SU-DHL-6 (cell line): ENCODE measurements at regions not wholly inside any gene's neighbourhood (a gene's known extent, or its start where the extent isn't known, plus 50 kb on each side); places are given as distances from the start of the nearest gene placed in this dataset.

Experiments used
- H2AFZ ChIP-seq: fragments of 200-600 bp; sonication (generic); 2 replicates; pipeline ENCODE4 v1.6.1; 2014; ENCODE audit warnings: low read depth, mild to moderate bottlenecking, moderate library complexity, mixed read lengths, antibody characterized with exemption, low read length; ENCODE audit not compliant: severe bottlenecking
- H3F3A ChIP-seq: fragments of 200-600 bp; shearing (Covaris generic); 2 replicates; pipeline ENCODE4 v1.6.0; 2016; ENCODE audit warnings: antibody characterized with exemption, mild to moderate bottlenecking; ENCODE audit not compliant: insufficient read depth
- H3K27ac ChIP-seq: fragments of 200-600 bp; sonication (generic); 2 replicates; pipeline ENCODE4 v1.5.1; 2016; ENCODE audit warnings: low read depth, mild to moderate bottlenecking, low read length, moderate library complexity, mixed read lengths
- H3K27me3 ChIP-seq: fragments of 200-600 bp; sonication (generic), shearing (Covaris generic); 2 replicates; pipeline ENCODE4 v1.6.0; 2014; ENCODE audit warnings: mild to moderate bottlenecking, low read length
- H3K36me3 ChIP-seq: fragments of 200-600 bp; sonication (generic); 2 replicates; pipeline ENCODE4 v1.6.1; 2014; ENCODE audit warnings: mild to moderate bottlenecking, low read length, mixed read lengths
- H3K4me2 ChIP-seq: fragments of 300-600, 200-600 bp; shearing (Covaris generic), sonication (generic); 2 replicates; pipeline ENCODE4 v1.6.0; 2014; ENCODE audit warnings: low read length, low read depth, mild to moderate bottlenecking; ENCODE audit not compliant: poor library complexity, severe bottlenecking
- H3K4me3 ChIP-seq: fragments of 200-600 bp; sonication (generic); 2 replicates; pipeline ENCODE4 v1.5.1; 2014; ENCODE audit warnings: antibody characterized with exemption, low read length, mild to moderate bottlenecking, mixed read lengths; ENCODE audit not compliant: insufficient read depth, poor library complexity, severe bottlenecking
- H3K79me2 ChIP-seq: fragments of 200-600 bp; sonication (generic); 2 replicates; pipeline ENCODE4 v1.6.1; 2014; ENCODE audit warnings: mild to moderate bottlenecking, low read length, moderate library complexity; ENCODE audit not compliant: insufficient read depth
- H3K9ac ChIP-seq: fragments of 200-600 bp; sonication (generic); 2 replicates; pipeline ENCODE4 v1.7.0; 2014; ENCODE audit warnings: mild to moderate bottlenecking, low read length
- H3K9me2 ChIP-seq: fragments of 200-600 bp; sonication (generic); replicated peaks from 2 replicates; pipeline ENCODE4 v1.6.1; 2014; ENCODE audit warnings: low read length; ENCODE audit not compliant: insufficient read depth
- H3K9me3 ChIP-seq: fragments of 200-600 bp; sonication (generic); 2 replicates; pipeline ENCODE4 v1.6.1; 2014; ENCODE audit warnings: low read length, mixed read lengths; ENCODE audit not compliant: insufficient read depth
- H4K20me1 ChIP-seq: fragments of 200-600 bp; sonication (generic); 2 replicates; pipeline ENCODE4 v1.6.1; 2014; ENCODE audit warnings: low read depth, mild to moderate bottlenecking, antibody characterized with exemption, low read length, moderate library complexity, mixed read lengths
- EZH2phosphoT487 ChIP-seq: fragments of 200-600 bp; sonication (generic), shearing (Covaris generic); conservative IDR thresholded peaks from 2 replicates; pipeline ENCODE4 v1.6.1; 2018; ENCODE audit warnings: mild to moderate bottlenecking, antibody characterized with exemption, low read length, moderate library complexity, mixed read lengths
- TF ChIP-seq, protein P1 (sequence below): fragments of 200-600 bp; sonication (generic); IDR thresholded peaks from one replicate; pipeline ENCODE4 v1.5.1; 2017; ENCODE audit warnings: antibody characterized with exemption, mild to moderate bottlenecking, low read length, moderate library complexity; ENCODE audit not compliant: insufficient read depth, poor library complexity, severe bottlenecking

DNA sequence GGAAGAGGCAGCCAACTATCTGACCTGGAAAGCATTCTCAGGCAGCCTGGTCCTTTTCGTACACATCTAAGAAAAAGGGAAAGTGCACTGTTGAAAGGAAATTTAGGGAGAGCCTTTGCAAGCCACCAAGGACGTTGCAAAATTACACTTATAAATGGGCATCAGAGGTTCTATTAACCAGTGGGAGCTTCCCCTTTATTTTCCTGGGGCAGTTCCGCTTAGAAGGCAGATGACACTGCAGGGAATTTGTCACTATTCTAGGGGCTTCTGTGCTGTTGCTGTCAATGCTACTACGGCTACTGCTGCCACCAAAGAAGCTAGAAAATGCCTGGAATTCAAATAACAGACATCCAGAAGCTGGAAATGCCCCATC is 79.6 kb upstream of the AUTS2 start:
- Histone ChIP-seq H3K36me3 (no peaks in the 10 kb centered on the region), H3K79me2 (no peaks in the 10 kb centered on the region), H2AFZ (no peak overlapping the region), H3K9ac (no peak overlapping the region), H3K9me3 (no peaks in the 10 kb centered on the region), H3K27me3 (no peaks in the 10 kb centered on the region), H3K9me2 (no peaks in the 10 kb centered on the region), H3K27ac (no peak overlapping the region), H3K4me2 (no peak overlapping the region), H4K20me1 (no peaks in the 10 kb centered on the region), H3K4me3 (no peak overlapping the region), H3F3A (no peaks in the 10 kb centered on the region)
- TF ChIP-seq EZH2phosphoT487: no peak
- TF ChIP-seq, protein P1, sequence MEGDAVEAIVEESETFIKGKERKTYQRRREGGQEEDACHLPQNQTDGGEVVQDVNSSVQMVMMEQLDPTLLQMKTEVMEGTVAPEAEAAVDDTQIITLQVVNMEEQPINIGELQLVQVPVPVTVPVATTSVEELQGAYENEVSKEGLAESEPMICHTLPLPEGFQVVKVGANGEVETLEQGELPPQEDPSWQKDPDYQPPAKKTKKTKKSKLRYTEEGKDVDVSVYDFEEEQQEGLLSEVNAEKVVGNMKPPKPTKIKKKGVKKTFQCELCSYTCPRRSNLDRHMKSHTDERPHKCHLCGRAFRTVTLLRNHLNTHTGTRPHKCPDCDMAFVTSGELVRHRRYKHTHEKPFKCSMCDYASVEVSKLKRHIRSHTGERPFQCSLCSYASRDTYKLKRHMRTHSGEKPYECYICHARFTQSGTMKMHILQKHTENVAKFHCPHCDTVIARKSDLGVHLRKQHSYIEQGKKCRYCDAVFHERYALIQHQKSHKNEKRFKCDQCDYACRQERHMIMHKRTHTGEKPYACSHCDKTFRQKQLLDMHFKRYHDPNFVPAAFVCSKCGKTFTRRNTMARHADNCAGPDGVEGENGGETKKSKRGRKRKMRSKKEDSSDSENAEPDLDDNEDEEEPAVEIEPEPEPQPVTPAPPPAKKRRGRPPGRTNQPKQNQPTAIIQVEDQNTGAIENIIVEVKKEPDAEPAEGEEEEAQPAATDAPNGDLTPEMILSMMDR: no peak

DNA sequence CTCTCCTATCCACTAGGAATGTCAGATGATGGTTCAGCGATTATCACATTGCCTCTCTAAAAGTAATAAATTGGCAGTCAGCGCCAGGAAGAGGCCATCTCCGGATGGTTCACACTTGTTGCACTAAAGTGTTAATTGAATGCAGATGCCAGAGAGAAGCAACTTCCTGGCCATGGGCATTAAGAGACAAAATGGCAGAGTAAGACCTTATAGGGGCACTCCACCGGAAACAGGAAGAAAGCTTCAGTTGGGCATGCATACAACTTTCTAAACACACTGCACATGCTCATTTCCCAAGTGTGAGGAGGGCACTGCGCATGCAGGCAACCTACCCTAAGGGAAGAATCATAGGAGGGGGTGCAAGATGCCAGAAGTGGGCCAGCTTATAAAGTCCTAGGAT is 71.7 kb upstream of the AUTS2 start:
- Histone ChIP-seq H3K9ac (no peak overlapping the region), H3K79me2 (no peaks in the 10 kb centered on the region), H3K27ac (no peak overlapping the region), H3K9me3 (no peaks in the 10 kb centered on the region), H4K20me1 (no peaks in the 10 kb centered on the region), H3K27me3 (no peaks in the 10 kb centered on the region), H3K4me2 (no peak overlapping the region), H2AFZ (no peak overlapping the region), H3K36me3 (no peaks in the 10 kb centered on the region), H3F3A (no peaks in the 10 kb centered on the region), H3K9me2 (no peaks in the 10 kb centered on the region), H3K4me3 (no peak overlapping the region)
- TF ChIP-seq, protein P1: no peak
- TF ChIP-seq EZH2phosphoT487: no peak

GRCh38 chr7:69527706-69528105 is 70.6 kb upstream of the AUTS2 start:
- no peaks in the 10 kb centered on the region for H3K79me2 ChIP-seq
- H3K9me3 ChIP-seq: no peaks in the 10 kb centered on the region
- no peak overlapping the region for H2AFZ ChIP-seq
- H3K9ac ChIP-seq: no peak overlapping the region
- H3K27ac ChIP-seq: no peak overlapping the region
- no peaks in the 10 kb centered on the region for H3K9me2 ChIP-seq
- H3K4me2 ChIP-seq: no peak overlapping the region
- H3F3A ChIP-seq: no peaks in the 10 kb centered on the region
- H4K20me1 ChIP-seq: no peaks in the 10 kb centered on the region
- no peak overlapping the region for H3K4me3 ChIP-seq
- TF ChIP-seq EZH2phosphoT487: no peak
- TF ChIP-seq, protein P1: no peak
- H3K36me3 ChIP-seq: no peaks in the 10 kb centered on the region
- no peaks in the 10 kb centered on the region for H3K27me3 ChIP-seq

GRCh38 chr7:69531050-69531449 is 67.2 kb upstream of the AUTS2 start:
- no peak overlapping the region for H3K4me2 ChIP-seq
- no peaks in the 10 kb centered on the region for H3K27me3 ChIP-seq
- no peaks in the 10 kb centered on the region for H4K20me1 ChIP-seq
- no peak overlapping the region for H2AFZ ChIP-seq
- H3K9me3 ChIP-seq: no peaks in the 10 kb centered on the region
- H3K4me3 ChIP-seq: no peak overlapping the region
- H3K9ac ChIP-seq: no peak overlapping the region
- no peak overlapping the region for H3K27ac ChIP-seq
- H3F3A ChIP-seq: no peaks in the 10 kb centered on the region
- no peaks in the 10 kb centered on the region for H3K9me2 ChIP-seq
- TF ChIP-seq, protein P1: no peak
- no peak for TF ChIP-seq EZH2phosphoT487
- H3K79me2 ChIP-seq: no peaks in the 10 kb centered on the region
- H3K36me3 ChIP-seq: no peaks in the 10 kb centered on the region
